ENCODE measurements at regions not wholly inside any gene's neighbourhood (a gene's known extent, or its start where the extent isn't known, plus 50 kb on each side); places are given as distances from the start of the nearest gene placed in this dataset.
"Not testable (repeated sequence)": the region's sequence is repeated elsewhere in the genome, so short reads cannot be mapped to it uniquely, and the experiment has no call there.

GRCh38 chr9:61670616-61671015, 480.8 kb downstream of the SPATA31A7 start:
- intact Hi-C loops (cut with DNase I), result no loop called here
- Histone ChIP-seq H3K4me3 (no peak overlapping the region), H3K9me3 (no peaks in the 10 kb centered on the region), H3K27ac (no peak overlapping the region), H3K36me3 (no peaks in the 10 kb centered on the region), H3K4me1 (ENCODE audit: insufficient read depth) (no peaks in the 10 kb centered on the region), H3K27me3 (no peaks in the 10 kb centered on the region)
- WGBS, 3 donors, result 68 to 74% (median 72%) methylated on average over 20 of the region's 20 CpGs
- DNase-seq, result no peak
- TF ChIP-seq, protein P1, sequence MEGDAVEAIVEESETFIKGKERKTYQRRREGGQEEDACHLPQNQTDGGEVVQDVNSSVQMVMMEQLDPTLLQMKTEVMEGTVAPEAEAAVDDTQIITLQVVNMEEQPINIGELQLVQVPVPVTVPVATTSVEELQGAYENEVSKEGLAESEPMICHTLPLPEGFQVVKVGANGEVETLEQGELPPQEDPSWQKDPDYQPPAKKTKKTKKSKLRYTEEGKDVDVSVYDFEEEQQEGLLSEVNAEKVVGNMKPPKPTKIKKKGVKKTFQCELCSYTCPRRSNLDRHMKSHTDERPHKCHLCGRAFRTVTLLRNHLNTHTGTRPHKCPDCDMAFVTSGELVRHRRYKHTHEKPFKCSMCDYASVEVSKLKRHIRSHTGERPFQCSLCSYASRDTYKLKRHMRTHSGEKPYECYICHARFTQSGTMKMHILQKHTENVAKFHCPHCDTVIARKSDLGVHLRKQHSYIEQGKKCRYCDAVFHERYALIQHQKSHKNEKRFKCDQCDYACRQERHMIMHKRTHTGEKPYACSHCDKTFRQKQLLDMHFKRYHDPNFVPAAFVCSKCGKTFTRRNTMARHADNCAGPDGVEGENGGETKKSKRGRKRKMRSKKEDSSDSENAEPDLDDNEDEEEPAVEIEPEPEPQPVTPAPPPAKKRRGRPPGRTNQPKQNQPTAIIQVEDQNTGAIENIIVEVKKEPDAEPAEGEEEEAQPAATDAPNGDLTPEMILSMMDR (IDR thresholded peaks at IDR 0.05), result no peak
- no peak for TF ChIP-seq POLR2A (IDR thresholded peaks at IDR 0.05)
- no peak for TF ChIP-seq EP300 (IDR thresholded peaks at IDR 0.05)

DNA sequence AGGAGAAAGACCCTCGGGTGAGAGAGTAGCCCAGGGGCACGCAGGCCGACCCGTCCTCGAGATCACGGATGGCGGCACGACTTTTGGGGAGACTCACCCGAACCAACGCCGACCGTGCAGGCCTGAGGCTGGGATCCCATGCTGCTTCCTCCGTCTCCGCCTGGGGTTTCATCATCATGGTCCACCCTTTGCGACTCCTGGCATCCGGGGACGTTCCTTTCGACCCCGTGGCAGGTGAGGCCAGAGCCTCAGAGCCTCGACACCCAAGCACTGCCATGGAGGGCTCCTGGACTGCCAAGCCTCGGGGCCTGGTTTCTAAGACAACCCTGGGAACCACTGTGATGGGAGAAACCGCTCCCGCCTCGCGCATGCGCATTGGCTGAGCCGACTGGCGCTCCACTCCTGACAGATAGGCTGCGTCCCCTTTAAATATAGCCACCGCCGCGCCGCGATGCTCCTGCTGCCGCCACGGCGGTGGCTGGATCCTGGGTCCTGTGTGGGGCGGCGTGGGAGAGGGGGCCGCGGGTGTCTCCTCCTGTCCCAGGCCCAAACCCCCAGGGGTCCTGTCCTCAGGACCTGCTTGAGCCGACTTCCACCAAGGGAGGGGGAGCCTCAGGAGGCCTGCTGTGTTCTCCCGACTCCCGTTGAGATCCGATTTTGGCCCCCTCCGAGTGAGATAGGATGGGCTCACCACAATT, 481.6 kb downstream of the SPATA31A7 start:
- TF ChIP-seq POLR2A (IDR thresholded peaks at IDR 0.05), result no peak
- TF ChIP-seq, protein P1 (IDR thresholded peaks at IDR 0.05), result no peak
- TF ChIP-seq EP300 (IDR thresholded peaks at IDR 0.05), result no peak
- Histone ChIP-seq H3K36me3 (no peaks in the 10 kb centered on the region), H3K27ac (no peak overlapping the region), H3K27me3 (no peaks in the 10 kb centered on the region), H3K4me1 (ENCODE audit: insufficient read depth) (no peaks in the 10 kb centered on the region), H3K4me3 (no peak overlapping the region), H3K9me3 (no peaks in the 10 kb centered on the region)
- WGBS, 3 donors, result 80 to 87% (median 80%) methylated on average over 46 of the region's 46 CpGs
- intact Hi-C loops (cut with DNase I), result no loop called here
- no peak for DNase-seq

- H3K27ac ChIP-seq; H3K27me3 ChIP-seq; H3K36me3 ChIP-seq; H3K9me3 ChIP-seq; DNase-seq; intact Hi-C loops (cut with DNase I); H3K4me3 ChIP-seq; H3K4me1 ChIP-seq (ENCODE audit: insufficient read depth): not testable (repeated sequence)
- 80 to 86% (median 84%) methylated on average over 22 of the region's 22 CpGs for WGBS, 3 donors
Measured at GRCh38 chr9:61672107-61672541, 482.3 kb downstream of the SPATA31A7 start.

GRCh38 chr9:61672645-61673167, 482.9 kb downstream of the SPATA31A7 start:
- intact Hi-C loops (cut with DNase I), result not testable (repeated sequence)
- WGBS, 3 donors, result 76 to 81% (median 79%) methylated on average over 16 of the region's 16 CpGs

DNA sequence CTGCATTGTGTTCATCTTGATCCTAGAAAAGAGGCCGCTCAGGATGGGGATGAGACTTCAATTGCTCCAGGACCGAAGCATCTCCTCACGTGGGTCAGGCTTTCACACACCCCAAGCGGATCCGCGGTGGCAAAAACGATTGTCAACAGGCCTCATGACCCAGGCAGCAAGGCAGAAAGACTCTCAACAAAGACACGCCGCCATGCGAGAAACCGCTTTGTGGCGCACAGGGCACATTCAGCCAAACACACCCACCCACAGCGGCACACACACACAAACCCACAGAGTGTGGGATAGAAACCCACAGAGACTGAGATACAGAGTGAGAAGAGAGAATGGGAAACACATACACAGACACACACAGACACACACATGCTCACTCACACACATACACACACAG, 483.4 kb downstream of the SPATA31A7 start:
- H3K27ac ChIP-seq, result no peak overlapping the region
- H3K36me3 ChIP-seq, result no peaks in the 10 kb centered on the region
- no peaks in the 10 kb centered on the region for H3K4me1 ChIP-seq (ENCODE audit: insufficient read depth)
- no peak overlapping the region for H3K4me3 ChIP-seq
- H3K27me3 ChIP-seq, result no peaks in the 10 kb centered on the region
- TF ChIP-seq EP300 (IDR thresholded peaks at IDR 0.05) (no peak), POLR2A (IDR thresholded peaks at IDR 0.05) (no peak)
- TF ChIP-seq, protein P1 (IDR thresholded peaks at IDR 0.05), result no peak
- intact Hi-C loops (cut with DNase I), result no loop called here
- DNase-seq, result no peak
- no peaks in the 10 kb centered on the region for H3K9me3 ChIP-seq
- WGBS, 3 donors, result 78 to 81% (median 78%) methylated on average over 13 of the region's 13 CpGs

More at GRCh38 chr9:61672645-61673167, 482.9 kb downstream of the SPATA31A7 start:
- H3K27me3 ChIP-seq; H3K4me1 ChIP-seq (ENCODE audit: insufficient read depth); H3K27ac ChIP-seq; DNase-seq; H3K9me3 ChIP-seq; H3K4me3 ChIP-seq; H3K36me3 ChIP-seq: not testable (repeated sequence)

Data from ovary (tissue), 7 donors.